WI38 (cell line): ENCODE measurements at regions not wholly inside any gene's neighbourhood (a gene's known extent, or its start where the extent isn't known, plus 50 kb on each side); places are given as distances from the start of the nearest gene placed in this dataset.

Experiments
- H3K4me3 ChIP-seq: 2 replicates; pipeline ENCODE4 v1.5.1; 2011; ENCODE audit warnings: low read depth, mild to moderate bottlenecking, control low read depth, low read length
- CTCF ChIP-seq: IDR thresholded peaks from 2 replicates; pipeline ENCODE4 v1.5.1; 2012; ENCODE audit warnings: low read depth, mild to moderate bottlenecking, control low read depth, low read length

- H3K4me3 ChIP-seq: no peak overlapping the region
- TF ChIP-seq CTCF: no peak
These were observed 416.4 kb upstream of the PROX1 start for GRCh38 chr1:213571419-213571818.

GRCh38 chr1:213571843-213572242 lies 415.9 kb upstream of the PROX1 start:
- no peak for TF ChIP-seq CTCF
- no peak overlapping the region for H3K4me3 ChIP-seq

GRCh38 chr1:213572912-213573647 lies 414.7 kb upstream of the PROX1 start:
- no peak for TF ChIP-seq CTCF

GRCh38 chr1:213573648-213574009 lies 414.1 kb upstream of the PROX1 start:
- no peak overlapping the region for H3K4me3 ChIP-seq
- no peak for TF ChIP-seq CTCF

More at GRCh38 chr1:213572912-213573647, 414.7 kb upstream of the PROX1 start:
- no peak overlapping the region for H3K4me3 ChIP-seq

GRCh38 chr1:213582976-213583567 lies 404.7 kb upstream of the PROX1 start:
- no peak for TF ChIP-seq CTCF
- no peak overlapping the region for H3K4me3 ChIP-seq

- TF ChIP-seq CTCF: no peak
- no peak overlapping the region for H3K4me3 ChIP-seq
These were observed 403.5 kb upstream of the PROX1 start for GRCh38 chr1:213584272-213584671.

GRCh38 chr1:213585402-213585801 lies 402.4 kb upstream of the PROX1 start:
- TF ChIP-seq CTCF: no peak
- no peak overlapping the region for H3K4me3 ChIP-seq
